HG02938 (cell line): ENCODE measurements at regions not wholly inside any gene's neighbourhood (a gene's known extent, or its start where the extent isn't known, plus 50 kb on each side); places are given as distances from the start of the nearest gene placed in this dataset.

Experiments
- ATAC-seq: cut with Tn5 transposase; IDR thresholded peaks from one replicate; pipeline ENCODE4 v1.9.1; 2021; ENCODE audit warnings: mild to moderate bottlenecking, moderate library complexity; ENCODE audit not compliant: unreplicated experiment

- no peak for ATAC-seq
These were observed 200.0 kb upstream of the MEX3C start for GRCh38 chr18:51397347-51397962.

GRCh38 chr18:51398104-51398503 lies 200.6 kb upstream of the MEX3C start:
- no peak for ATAC-seq

GRCh38 chr18:51399491-51400122 lies 202.1 kb upstream of the MEX3C start:
- no peak for ATAC-seq

- no peak for ATAC-seq
These were observed 203.2 kb upstream of the MEX3C start for GRCh38 chr18:51400721-51401120.

GRCh38 chr18:51401912-51402311 lies 204.4 kb upstream of the MEX3C start:
- no peak for ATAC-seq

GRCh38 chr18:51404620-51405019 lies 207.1 kb upstream of the MEX3C start:
- ATAC-seq = no peak

- ATAC-seq = no peak
These were observed 208.4 kb upstream of the MEX3C start for GRCh38 chr18:51405683-51406477.

GRCh38 chr18:51417643-51418483 lies 220.4 kb upstream of the MEX3C start:
- no peak for ATAC-seq

GRCh38 chr18:51425475-51425874 lies 228.0 kb upstream of the MEX3C start:
- peak; percentile 72 for ATAC-seq

- peak; percentile 32 for ATAC-seq
These were observed 228.4 kb upstream of the MEX3C start for GRCh38 chr18:51425889-51426288.

- ATAC-seq = no peak
These were observed 229.5 kb upstream of the MEX3C start for GRCh38 chr18:51426996-51427395.

GRCh38 chr18:51429644-51430043 lies 232.2 kb upstream of the MEX3C start:
- no peak for ATAC-seq

- ATAC-seq = no peak
These were observed 233.1 kb upstream of the MEX3C start for GRCh38 chr18:51430538-51430937.

- ATAC-seq = no peak
These were observed 235.8 kb upstream of the MEX3C start for GRCh38 chr18:51433296-51433695.

- ATAC-seq = no peak
These were observed 236.4 kb upstream of the MEX3C start for GRCh38 chr18:51433881-51434280.

- no peak for ATAC-seq
These were observed 240.1 kb upstream of the MEX3C start for GRCh38 chr18:51437280-51438271.

- ATAC-seq = no peak
These were observed 241.4 kb upstream of the MEX3C start for GRCh38 chr18:51438797-51439350.

- ATAC-seq = no peak
These were observed 244.5 kb upstream of the MEX3C start for GRCh38 chr18:51442012-51442411.

GRCh38 chr18:51446571-51447210 lies 249.2 kb upstream of the MEX3C start:
- no peak for ATAC-seq
